PC-3 (cell line): ENCODE measurements at regions not wholly inside any gene's neighbourhood (a gene's known extent, or its start where the extent isn't known, plus 50 kb on each side); places are given as distances from the start of the nearest gene placed in this dataset.

Experiments used
- ATAC-seq: fragments of 200-7000 bp; cut with Tn5 transposase; 2 replicates; pipeline ENCODE4 v1.9.1; 2020; ENCODE audit warnings: mild to moderate bottlenecking, moderate library complexity
- BruUV-seq: library from RNA; stranded (reverse); fragments of 400-500 nt; replicated peaks from 2 replicates; lab custom pipeline; 2021; lab: Mats Ljungman, UMichigan
- CTCF ChIA-PET: fragments of 300-600 bp; sonication (Branson Sonifier 250); formaldehyde crosslinking; loops from one replicate; lab custom pipeline; 2022; ENCODE audit warnings: antibody characterized with exemption; lab: Charles Lee
- POLR2A ChIA-PET: fragments of 300-600 bp; sonication (Branson Sonifier 250); formaldehyde crosslinking; loops from one replicate; lab custom pipeline; 2022; ENCODE audit warnings: antibody characterized with exemption; ENCODE audit not compliant: unreplicated experiment; lab: Charles Lee
- DNase-seq: peaks from one replicate; pipeline ENCODE4 v3.0.0-alpha.2; 2015
- H2AFZ ChIP-seq: fragments of 300-600 bp; sonication (generic); 2 replicates; pipeline ENCODE4 v1.6.0; 2016; ENCODE audit warnings: antibody characterized with exemption, low read length
- H3F3A ChIP-seq: fragments of 300-600 bp; sonication (generic); one replicate; pipeline ENCODE4 v1.6.0; 2017; ENCODE audit warnings: antibody characterized with exemption, low read length, control low read depth, mild to moderate bottlenecking; ENCODE audit not compliant: unreplicated experiment
- H3K27ac ChIP-seq: fragments of 300-600 bp; sonication (generic); 2 replicates; pipeline ENCODE4 v1.5.1; 2016; ENCODE audit warnings: mild to moderate bottlenecking, low read length
- H3K27me3 ChIP-seq: fragments of 300-600 bp; sonication (generic); 2 replicates; pipeline ENCODE4 v1.6.1; 2016; ENCODE audit warnings: low read length, mixed read lengths
- H3K36me3 ChIP-seq: fragments of 300-600 bp; sonication (generic); 2 replicates; pipeline ENCODE4 v1.6.1; 2016; ENCODE audit warnings: low read depth, mixed run types, low read length, mixed read lengths
- H3K4me1 ChIP-seq: fragments of 300-600 bp; sonication (generic); 2 replicates; pipeline ENCODE4 v1.5.1; 2016; ENCODE audit warnings: low read length; ENCODE audit not compliant: insufficient read depth
- H3K4me2 ChIP-seq: fragments of 300-600 bp; sonication (generic); 2 replicates; pipeline ENCODE4 v1.6.0; 2016; ENCODE audit warnings: low read length
- H3K4me3 ChIP-seq: fragments of 300-600 bp; sonication (generic); 2 replicates; pipeline ENCODE4 v1.5.1; 2016; ENCODE audit warnings: mild to moderate bottlenecking, low read length, mixed read lengths
- H3K79me2 ChIP-seq: fragments of 300-600 bp; sonication (generic); 2 replicates; pipeline ENCODE4 v1.6.1; 2017; ENCODE audit warnings: low read length, mixed read lengths
- H3K9ac ChIP-seq: fragments of 300-600 bp; sonication (generic); 2 replicates; pipeline ENCODE4 v1.6.0; 2016; ENCODE audit warnings: mild to moderate bottlenecking, low read length
- H3K9me2 ChIP-seq: fragments of 300-600 bp; sonication (generic); replicated peaks from 2 replicates; pipeline ENCODE4 v1.6.1; 2016; ENCODE audit warnings: mixed run types, low read length, mixed read lengths
- H3K9me3 ChIP-seq: fragments of 300-600 bp; sonication (generic); 2 replicates; pipeline ENCODE4 v1.6.1; 2016; ENCODE audit warnings: low read length, mixed read lengths
- H4K20me1 ChIP-seq: fragments of 300-600 bp; sonication (generic); 2 replicates; pipeline ENCODE4 v1.6.1; 2016; ENCODE audit warnings: low read length, mixed read lengths
- CTCF ChIP-seq: fragments of 300-600 bp; sonication (generic); conservative IDR thresholded peaks from 2 replicates; pipeline ENCODE4 v1.5.1; 2017; ENCODE audit warnings: antibody characterized with exemption, low read depth, mild to moderate bottlenecking, low read length
- EZH2 ChIP-seq: fragments of 300-600 bp; sonication (generic); IDR thresholded peaks from one replicate; pipeline ENCODE4 v1.6.1; 2017; ENCODE audit warnings: antibody characterized with exemption, mild to moderate bottlenecking, low read length; ENCODE audit not compliant: unreplicated experiment
- EZH2phosphoT487 ChIP-seq: fragments of 300-600 bp; sonication (generic); IDR thresholded peaks from 2 replicates; pipeline ENCODE4 v1.6.1; 2018; ENCODE audit warnings: mild to moderate bottlenecking, antibody characterized with exemption, low read length, borderline replicate concordance
- intact Hi-C: fragments of 100-400 bp; cut with micrococcal nuclease; formaldehyde crosslinking; loops from 2 replicates; pipeline ENCODE4 v1.9.0; 2023

DNA sequence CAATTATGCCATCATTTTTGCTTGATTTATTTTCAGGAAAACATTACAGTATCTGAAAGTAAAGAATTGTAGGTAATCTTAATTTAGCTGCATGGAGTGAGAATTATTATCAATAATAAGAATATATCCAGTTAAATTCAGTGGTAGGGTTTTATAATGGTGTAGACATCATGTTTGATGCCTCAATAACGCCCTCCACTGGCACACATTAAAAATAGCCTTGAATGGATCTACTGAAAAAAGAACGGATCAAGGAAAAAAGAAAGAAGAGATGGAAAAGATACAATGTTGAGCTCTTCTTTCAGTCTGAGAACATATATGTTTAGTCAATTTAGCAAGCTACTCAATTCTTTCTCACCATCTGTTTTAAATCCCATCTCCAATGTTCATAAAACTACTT is 319.2 kb downstream of the CDC14C start:
- Histone ChIP-seq H2AFZ (no peak overlapping the region), H3K27me3 (peaks cover 17% of the 10 kb centered on the region; the same call in 1 of the 2 replicates), H3K4me2 (no peak overlapping the region), H3F3A (no peaks in the 10 kb centered on the region), H3K4me3 (no peak overlapping the region), H3K27ac (no peak overlapping the region), H4K20me1 (no peaks in the 10 kb centered on the region), H3K9me2 (no peaks in the 10 kb centered on the region), H3K4me1 (no peaks in the 10 kb centered on the region), H3K9me3 (no peaks in the 10 kb centered on the region), H3K9ac (no peak overlapping the region), H3K79me2 (no peaks in the 10 kb centered on the region), H3K36me3 (no peaks in the 10 kb centered on the region)
- ChIA-PET POLR2A (no interaction called here), CTCF (no interaction called here)
- no peak for DNase-seq
- ATAC-seq: no peak
- no TSS peak for BruUV-seq
- intact Hi-C loops: no loop called here
- TF ChIP-seq CTCF: 0 out of 2 replicates have a peak, but pooled peaks have one; percentile 35
- TF ChIP-seq EZH2phosphoT487: no peak

DNA sequence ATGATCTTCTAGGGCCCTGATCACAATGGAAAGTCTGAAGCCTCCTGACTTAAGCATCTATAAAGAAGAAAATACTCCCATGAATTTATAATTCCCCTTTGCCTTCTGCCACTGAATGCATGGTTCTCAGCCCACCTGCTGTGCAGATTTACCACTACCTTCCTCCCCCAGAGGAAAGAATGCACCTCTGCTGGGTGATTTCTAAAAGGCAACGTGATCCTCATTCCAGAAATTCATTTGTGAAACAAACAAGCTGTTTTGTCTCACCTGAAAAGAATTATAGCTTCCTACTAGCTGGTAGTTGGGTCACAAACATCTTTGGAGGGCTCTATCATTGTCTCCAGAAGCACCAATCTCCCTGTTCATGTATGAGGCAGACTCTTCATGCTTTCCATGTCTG is 320.2 kb downstream of the CDC14C start:
- no TSS peak for BruUV-seq
- POLR2A ChIA-PET: no interaction called here

DNA sequence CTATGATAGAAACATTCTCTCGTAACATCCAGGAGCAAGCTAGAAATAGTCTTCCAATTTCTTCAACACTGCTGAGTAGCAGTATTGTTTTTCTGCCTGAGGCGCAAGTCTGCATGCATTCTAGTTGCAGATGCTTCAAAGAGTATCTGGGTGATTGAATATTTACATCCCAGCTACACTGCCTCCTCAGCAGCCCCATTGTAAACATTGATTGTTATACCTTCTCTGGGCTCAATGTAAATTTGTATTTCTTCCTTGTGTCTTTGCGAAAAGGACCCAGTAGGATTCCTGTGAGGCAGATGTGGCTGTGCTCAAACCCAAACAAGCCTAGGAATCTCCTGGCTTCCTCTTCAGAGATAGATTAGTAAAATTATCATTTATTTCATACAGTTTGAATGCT is 320.7 kb downstream of the CDC14C start:
- intact Hi-C loops: no loop called here
- no peak overlapping the region for H3K9ac ChIP-seq
- no TSS peak for BruUV-seq
- ChIA-PET POLR2A (no interaction called here), CTCF (no interaction called here)
- H3K27ac ChIP-seq: no peak overlapping the region
- no peaks in the 10 kb centered on the region for H3K9me2 ChIP-seq
- no peaks in the 10 kb centered on the region for H3K79me2 ChIP-seq
- DNase-seq (no peak), ATAC-seq (no peak)
- H3K4me3 ChIP-seq: no peak overlapping the region
- TF ChIP-seq EZH2 (no peak), CTCF (no peak), EZH2phosphoT487 (no peak)
- H3K4me1 ChIP-seq: no peaks in the 10 kb centered on the region
- H2AFZ ChIP-seq: no peak overlapping the region
- no peak overlapping the region for H3K4me2 ChIP-seq
- H3F3A ChIP-seq: no peaks in the 10 kb centered on the region
- H3K27me3 ChIP-seq: peaks cover 17% of the 10 kb centered on the region; the same call in 1 of the 2 replicates
- H3K9me3 ChIP-seq: no peaks in the 10 kb centered on the region
- no peaks in the 10 kb centered on the region for H3K36me3 ChIP-seq
- H4K20me1 ChIP-seq: no peaks in the 10 kb centered on the region

More for the DNA sequence above, 320.2 kb downstream of the CDC14C start:
- H3K9ac ChIP-seq: no peak overlapping the region
- peaks cover 17% of the 10 kb centered on the region; the same call in 1 of the 2 replicates for H3K27me3 ChIP-seq
- intact Hi-C loops: no loop called here
- H3K9me3 ChIP-seq: no peaks in the 10 kb centered on the region
- no peaks in the 10 kb centered on the region for H3K9me2 ChIP-seq
- H3F3A ChIP-seq: no peaks in the 10 kb centered on the region
- H3K36me3 ChIP-seq: no peaks in the 10 kb centered on the region
- H3K79me2 ChIP-seq: no peaks in the 10 kb centered on the region
- no peak overlapping the region for H2AFZ ChIP-seq
- H3K4me3 ChIP-seq: no peak overlapping the region
- ATAC-seq (no peak), DNase-seq (no peak)
- H3K27ac ChIP-seq: no peak overlapping the region
- H4K20me1 ChIP-seq: no peaks in the 10 kb centered on the region
- no peak for TF ChIP-seq EZH2phosphoT487
- no peak for TF ChIP-seq CTCF
- no peak for TF ChIP-seq EZH2
- H3K4me1 ChIP-seq: no peaks in the 10 kb centered on the region
- no peak overlapping the region for H3K4me2 ChIP-seq
- CTCF ChIA-PET: no interaction called here
